K562 (cell line): ENCODE measurements at regions not wholly inside any gene's neighbourhood (a gene's known extent, or its start where the extent isn't known, plus 50 kb on each side); places are given as distances from the start of the nearest gene placed in this dataset.

Experiments
- BDP1 ChIP-seq: IDR thresholded peaks from 3 replicates; pipeline ENCODE4 v1.6.1; 2011; ENCODE audit not compliant: insufficient read length, insufficient read depth
- ETV6 ChIP-seq, 3 experiments: fragments of 150-350 bp in 1 of 3; sonication (generic) in 1 of 3; formaldehyde crosslinking in 1 of 3; IDR thresholded peaks; 2 replicates each; pipeline versions ENCODE4 v1.6.1 to v1.8.0; 2014 to 2022; ENCODE audit warnings: borderline replicate concordance in 2 of 3, low read depth in 2 of 3, antibody characterized with exemption in 1 of 3, low read length in 1 of 3, mild to moderate bottlenecking in 1 of 3, missing genetic modification reagents in 1 of 3
- EZH2 ChIP-seq: IDR thresholded peaks from 2 replicates; pipeline ENCODE4 v1.6.1; 2012; ENCODE audit warnings: low read depth, mild to moderate bottlenecking, inconsistent platforms, low read length, borderline replicate concordance
- FOXK1 ChIP-seq: sonication (generic); formaldehyde crosslinking; IDR thresholded peaks from 2 replicates; pipeline ENCODE4 v1.8.0; 2022; ENCODE audit warnings: missing genetic modification reagents, mild to moderate bottlenecking, borderline replicate concordance
- GABPB1 ChIP-seq: sonication (generic); formaldehyde crosslinking; IDR thresholded peaks from 2 replicates; pipeline ENCODE4 v1.8.0; 2022; ENCODE audit warnings: mild to moderate bottlenecking, missing genetic modification reagents
- HDGF ChIP-seq: fragments of 450-650 bp; IDR thresholded peaks from 2 replicates; pipeline ENCODE4 v1.6.1; 2016
- POU5F1 ChIP-seq: fragments of 150-350 bp; IDR thresholded peaks from 2 replicates; pipeline ENCODE4 v1.6.1; 2014; ENCODE audit warnings: borderline replicate concordance, low read length, low read depth, mild to moderate bottlenecking; ENCODE audit not compliant: partially characterized antibody
- RAD21 ChIP-seq, 2 experiments: fragments of 250-450 bp in 1 of 2; fragments of 450-650 bp in 1 of 2; sonication (Bioruptor Pico) in 1 of 2; formaldehyde crosslinking in 1 of 2; IDR thresholded peaks in 1 of 2; conservative IDR thresholded peaks in 1 of 2; 2 replicates each; pipeline versions ENCODE4 v1.4.0 to v1.8.0; 2020 to 2022; ENCODE audit warnings: mild to moderate bottlenecking in 2 of 2, moderate library complexity in 1 of 2
- RFX5 ChIP-seq: IDR thresholded peaks from 2 replicates; pipeline ENCODE4 v1.6.1; 2011; ENCODE audit warnings: low read depth, mild to moderate bottlenecking, improper control_type of control experiment, low read length
- TF ChIP-seq, protein P1 (sequence below): sonication (generic); formaldehyde crosslinking; IDR thresholded peaks from 2 replicates; pipeline ENCODE4 v1.9.0; 2022; ENCODE audit warnings: mild to moderate bottlenecking, missing genetic modification reagents
- TF ChIP-seq, protein P2 (sequence below), 2 experiments: fragments of 450-650 bp; formaldehyde crosslinking in 1 of 2; IDR thresholded peaks; 2 replicates each; pipeline versions ENCODE4 v1.4.0 to v1.6.1; 2014 to 2020; ENCODE audit warnings: mild to moderate bottlenecking in 2 of 2, borderline replicate concordance in 1 of 2, low read depth in 1 of 2

DNA sequence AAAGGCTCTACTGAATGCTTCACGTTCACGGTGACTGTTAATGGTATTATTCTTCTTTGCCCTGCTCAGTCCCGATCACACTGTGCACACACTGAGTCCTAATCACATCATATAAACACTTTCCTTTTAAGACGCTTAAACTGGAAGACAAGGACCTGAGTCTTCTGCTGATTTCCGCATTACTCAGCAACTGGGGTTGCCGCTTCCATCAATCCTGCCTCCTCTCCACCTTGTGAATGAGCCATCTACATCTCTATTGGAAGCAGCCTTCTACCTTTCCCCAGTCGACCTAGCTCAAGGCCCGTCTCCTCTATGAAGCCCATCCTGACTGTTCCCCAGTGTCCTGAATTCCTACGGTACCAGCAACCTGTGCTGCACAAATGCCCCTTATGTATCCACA is 104.7 kb downstream of the NCOR2 start:
- no peak for TF ChIP-seq HDGF
- TF ChIP-seq EZH2: no peak
- TF ChIP-seq POU5F1: no peak
- TF ChIP-seq BDP1: no peak
- TF ChIP-seq, protein P1, sequence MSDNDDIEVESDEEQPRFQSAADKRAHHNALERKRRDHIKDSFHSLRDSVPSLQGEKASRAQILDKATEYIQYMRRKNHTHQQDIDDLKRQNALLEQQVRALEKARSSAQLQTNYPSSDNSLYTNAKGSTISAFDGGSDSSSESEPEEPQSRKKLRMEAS (CRISPR knock-in tag): no peak
- TF ChIP-seq RAD21 (CRISPR knock-in tag; conservative IDR thresholded peaks at IDR 0.05 in 1 of 2, IDR thresholded peaks at IDR 0.05 in 1 of 2): no peak
- TF ChIP-seq, protein P2, sequence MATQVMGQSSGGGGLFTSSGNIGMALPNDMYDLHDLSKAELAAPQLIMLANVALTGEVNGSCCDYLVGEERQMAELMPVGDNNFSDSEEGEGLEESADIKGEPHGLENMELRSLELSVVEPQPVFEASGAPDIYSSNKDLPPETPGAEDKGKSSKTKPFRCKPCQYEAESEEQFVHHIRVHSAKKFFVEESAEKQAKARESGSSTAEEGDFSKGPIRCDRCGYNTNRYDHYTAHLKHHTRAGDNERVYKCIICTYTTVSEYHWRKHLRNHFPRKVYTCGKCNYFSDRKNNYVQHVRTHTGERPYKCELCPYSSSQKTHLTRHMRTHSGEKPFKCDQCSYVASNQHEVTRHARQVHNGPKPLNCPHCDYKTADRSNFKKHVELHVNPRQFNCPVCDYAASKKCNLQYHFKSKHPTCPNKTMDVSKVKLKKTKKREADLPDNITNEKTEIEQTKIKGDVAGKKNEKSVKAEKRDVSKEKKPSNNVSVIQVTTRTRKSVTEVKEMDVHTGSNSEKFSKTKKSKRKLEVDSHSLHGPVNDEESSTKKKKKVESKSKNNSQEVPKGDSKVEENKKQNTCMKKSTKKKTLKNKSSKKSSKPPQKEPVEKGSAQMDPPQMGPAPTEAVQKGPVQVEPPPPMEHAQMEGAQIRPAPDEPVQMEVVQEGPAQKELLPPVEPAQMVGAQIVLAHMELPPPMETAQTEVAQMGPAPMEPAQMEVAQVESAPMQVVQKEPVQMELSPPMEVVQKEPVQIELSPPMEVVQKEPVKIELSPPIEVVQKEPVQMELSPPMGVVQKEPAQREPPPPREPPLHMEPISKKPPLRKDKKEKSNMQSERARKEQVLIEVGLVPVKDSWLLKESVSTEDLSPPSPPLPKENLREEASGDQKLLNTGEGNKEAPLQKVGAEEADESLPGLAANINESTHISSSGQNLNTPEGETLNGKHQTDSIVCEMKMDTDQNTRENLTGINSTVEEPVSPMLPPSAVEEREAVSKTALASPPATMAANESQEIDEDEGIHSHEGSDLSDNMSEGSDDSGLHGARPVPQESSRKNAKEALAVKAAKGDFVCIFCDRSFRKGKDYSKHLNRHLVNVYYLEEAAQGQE (IDR thresholded peaks at IDR 0.05; ENCODE audit: borderline replicate concordance): no peak
- TF ChIP-seq, protein P2 (CRISPR knock-in tag; IDR thresholded peaks at IDR 0.05; ENCODE audit: low read depth): no peak
- TF ChIP-seq ETV6 (IDR thresholded peaks at IDR 0.05; ENCODE audit: borderline replicate concordance in 1 of 2, low read depth in 2 of 2, low read length in 1 of 2): no peak
- no peak for TF ChIP-seq ETV6 (CRISPR knock-in tag; IDR thresholded peaks at IDR 0.05; ENCODE audit: borderline replicate concordance)
- TF ChIP-seq RFX5: no peak
- no peak for TF ChIP-seq GABPB1
- TF ChIP-seq FOXK1 (CRISPR knock-in tag): no peak
